ENCODE measurements at regions not wholly inside any gene's neighbourhood (a gene's known extent, or its start where the extent isn't known, plus 50 kb on each side); places are given as distances from the start of the nearest gene placed in this dataset.
"Not testable (repeated sequence)": the region's sequence is repeated elsewhere in the genome, so short reads cannot be mapped to it uniquely, and the experiment has no call there.

DNA sequence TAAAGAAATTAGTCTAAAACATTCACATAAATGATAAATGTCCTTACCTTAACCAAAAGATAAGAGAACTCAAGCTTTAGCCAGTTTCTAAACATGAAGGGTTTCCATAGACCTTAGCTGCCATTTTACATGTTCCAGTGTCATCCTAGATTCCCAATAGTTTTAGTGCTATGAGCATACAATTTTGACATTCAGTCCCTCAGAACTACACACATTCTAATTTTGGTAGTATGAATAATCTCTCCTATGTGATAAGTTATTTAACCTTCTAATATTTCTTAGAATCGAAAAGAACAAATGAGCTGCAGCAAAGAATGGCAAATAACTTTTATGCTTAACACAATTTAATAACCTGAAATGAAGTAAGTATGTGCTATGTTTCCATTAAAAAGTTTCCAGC is 338.5 kb downstream of the TYW1 start:
- TF ChIP-seq POLR2A (IDR thresholded peaks at IDR 0.05) = not testable (repeated sequence)
- TF ChIP-seq, protein P1, sequence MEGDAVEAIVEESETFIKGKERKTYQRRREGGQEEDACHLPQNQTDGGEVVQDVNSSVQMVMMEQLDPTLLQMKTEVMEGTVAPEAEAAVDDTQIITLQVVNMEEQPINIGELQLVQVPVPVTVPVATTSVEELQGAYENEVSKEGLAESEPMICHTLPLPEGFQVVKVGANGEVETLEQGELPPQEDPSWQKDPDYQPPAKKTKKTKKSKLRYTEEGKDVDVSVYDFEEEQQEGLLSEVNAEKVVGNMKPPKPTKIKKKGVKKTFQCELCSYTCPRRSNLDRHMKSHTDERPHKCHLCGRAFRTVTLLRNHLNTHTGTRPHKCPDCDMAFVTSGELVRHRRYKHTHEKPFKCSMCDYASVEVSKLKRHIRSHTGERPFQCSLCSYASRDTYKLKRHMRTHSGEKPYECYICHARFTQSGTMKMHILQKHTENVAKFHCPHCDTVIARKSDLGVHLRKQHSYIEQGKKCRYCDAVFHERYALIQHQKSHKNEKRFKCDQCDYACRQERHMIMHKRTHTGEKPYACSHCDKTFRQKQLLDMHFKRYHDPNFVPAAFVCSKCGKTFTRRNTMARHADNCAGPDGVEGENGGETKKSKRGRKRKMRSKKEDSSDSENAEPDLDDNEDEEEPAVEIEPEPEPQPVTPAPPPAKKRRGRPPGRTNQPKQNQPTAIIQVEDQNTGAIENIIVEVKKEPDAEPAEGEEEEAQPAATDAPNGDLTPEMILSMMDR (IDR thresholded peaks at IDR 0.05 in 4 of 5, conservative IDR thresholded peaks at IDR 0.05 in 1 of 5) = not testable (repeated sequence)

Data from gastrocnemius medialis (tissue), 4 donors.